ENCODE measurements at regions not wholly inside any gene's neighbourhood (a gene's known extent, or its start where the extent isn't known, plus 50 kb on each side); places are given as distances from the start of the nearest gene placed in this dataset.

DNA sequence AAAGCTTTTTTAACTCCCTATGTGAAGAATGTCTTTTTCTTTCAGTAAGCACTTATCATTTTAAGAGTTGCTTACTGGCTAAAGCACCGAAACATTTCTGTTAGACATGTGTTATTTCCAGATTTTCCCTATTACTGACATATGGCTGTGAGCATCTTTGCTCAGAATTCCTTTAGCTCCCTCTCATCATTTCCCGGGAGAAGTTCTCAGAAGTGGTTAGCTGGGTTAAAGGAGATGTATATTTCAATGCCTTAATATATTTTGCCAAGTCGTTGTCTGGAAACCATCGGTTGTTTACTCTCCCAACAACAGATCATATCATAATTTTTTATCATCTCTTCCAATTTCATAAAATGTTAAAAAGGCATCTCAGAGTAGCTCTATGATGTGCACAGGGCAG is 396.5 kb downstream of the OCA2 start:
- intact Hi-C loops (cut with micrococcal nuclease) = loop anchor here (10.0 kb wide), 1 partner anchor 208 kb away; no protein-coding TSS in a partner anchor
- Mint-ChIP-seq H3K4me1 (ENCODE audit: low read depth) (no peaks in the 10 kb centered on the region), H3K4me3 (no peak overlapping the region), H3K27ac (no peak overlapping the region), H3K27me3 (ENCODE audit: insufficient read depth) (no peaks in the 10 kb centered on the region), H3K9me3 (peaks cover 41% of the 10 kb centered on the region), H3K36me3 (ENCODE audit: low read depth) (no peaks in the 10 kb centered on the region)
- DNase-seq (ENCODE audit: low spot score) = no peak

DNA sequence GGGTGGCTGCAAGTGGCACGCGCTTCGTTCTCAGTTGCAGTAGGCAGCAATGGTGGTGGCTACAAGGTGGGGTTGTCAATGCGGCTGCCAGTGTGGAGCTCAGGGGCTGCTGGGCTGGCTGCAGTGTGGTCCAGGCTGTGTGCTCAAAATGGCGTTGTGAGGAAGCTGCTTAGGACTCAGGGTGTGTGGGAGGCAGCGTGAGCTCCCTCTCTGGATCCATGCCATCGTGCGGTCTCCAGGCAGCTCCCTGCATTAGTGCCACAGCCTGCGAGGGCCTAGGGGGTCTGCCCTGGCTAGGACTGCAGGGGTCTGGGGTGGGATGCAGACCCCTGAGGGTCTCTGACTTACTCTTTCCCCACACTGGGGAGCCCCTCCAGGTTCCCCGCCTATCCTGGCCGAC is 397.2 kb downstream of the OCA2 start:
- Mint-ChIP-seq H3K9me3 (peaks cover 41% of the 10 kb centered on the region), H3K36me3 (ENCODE audit: low read depth) (no peaks in the 10 kb centered on the region), H3K27me3 (ENCODE audit: insufficient read depth) (no peaks in the 10 kb centered on the region), H3K4me1 (ENCODE audit: low read depth) (no peaks in the 10 kb centered on the region), H3K4me3 (no peak overlapping the region), H3K27ac (no peak overlapping the region)
- no peak for DNase-seq (ENCODE audit: low spot score)
- intact Hi-C loops (cut with micrococcal nuclease) = loop anchor here (10.0 kb wide), 1 partner anchor 207 kb away; no protein-coding TSS in a partner anchor

DNA sequence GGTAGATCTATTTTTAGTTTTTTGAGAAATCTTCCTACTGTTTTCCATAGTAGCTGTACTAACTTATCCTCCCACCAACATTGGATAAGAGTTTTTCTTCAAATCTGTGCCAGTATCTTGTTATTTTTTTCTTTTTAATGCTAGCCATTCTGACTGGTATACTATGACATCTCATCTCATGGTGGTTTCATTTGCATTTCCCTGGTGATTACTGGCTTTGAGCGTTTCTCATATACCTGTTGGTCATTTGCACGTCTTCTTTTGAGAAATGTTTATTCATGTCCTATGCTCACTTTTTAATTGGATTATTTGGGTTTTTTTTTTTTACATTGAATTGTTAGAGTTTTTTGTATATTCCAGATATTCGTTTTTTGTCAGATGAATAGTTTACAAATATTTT is 398.1 kb downstream of the OCA2 start:
- DNase-seq (ENCODE audit: low spot score) = no peak
- Mint-ChIP-seq H3K36me3 (ENCODE audit: low read depth) (no peaks in the 10 kb centered on the region), H3K9me3 (peaks cover 43% of the 10 kb centered on the region), H3K27ac (no peak overlapping the region), H3K4me1 (ENCODE audit: low read depth) (no peaks in the 10 kb centered on the region), H3K27me3 (ENCODE audit: insufficient read depth) (no peaks in the 10 kb centered on the region), H3K4me3 (no peak overlapping the region)
- intact Hi-C loops (cut with micrococcal nuclease) = loop anchor here (10.0 kb wide), 1 partner anchor 206 kb away; no protein-coding TSS in a partner anchor

DNA sequence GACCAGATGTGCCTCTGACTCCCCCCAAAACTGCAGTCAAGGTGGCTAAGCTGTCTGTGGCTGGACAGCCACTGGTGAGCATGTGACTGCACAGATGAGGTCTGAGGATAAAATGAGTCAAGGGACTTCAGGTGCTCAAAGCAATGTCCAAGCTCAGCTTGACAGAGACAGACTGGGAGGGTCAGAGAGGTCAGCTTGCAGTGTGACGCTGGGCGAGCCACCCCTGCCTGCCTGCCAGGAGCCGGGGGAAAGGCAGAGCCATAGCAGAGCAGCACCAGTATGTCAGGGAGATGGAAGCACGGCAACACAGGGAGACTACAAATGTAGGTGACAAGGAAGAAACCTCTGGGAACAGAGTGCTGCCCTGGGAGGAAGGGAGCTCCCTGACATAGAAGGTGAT is 399.4 kb downstream of the OCA2 start:
- Mint-ChIP-seq H3K9me3 (peaks cover 40% of the 10 kb centered on the region), H3K4me1 (ENCODE audit: low read depth) (no peaks in the 10 kb centered on the region)

DNA sequence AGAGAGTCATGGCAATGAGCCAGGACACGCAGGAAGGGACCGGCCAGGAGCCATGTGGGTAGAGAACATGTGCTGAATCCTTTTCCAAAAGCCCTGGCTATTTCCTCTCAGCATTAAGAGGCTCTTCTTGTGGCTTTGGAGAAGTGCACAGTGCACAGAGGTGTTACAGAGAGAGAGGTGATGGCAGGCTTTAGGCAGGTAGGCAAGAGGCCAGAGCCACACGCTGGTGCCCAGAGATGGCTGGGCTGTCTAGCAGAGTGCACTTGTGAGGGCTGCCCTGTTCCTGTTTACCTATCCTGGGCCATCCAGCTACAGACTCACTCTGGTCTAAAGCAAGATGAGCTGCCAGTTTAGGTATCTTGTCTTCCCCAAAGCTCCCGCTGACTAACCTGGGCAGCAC is 402.6 kb downstream of the OCA2 start:
- H3K27me3 Mint-ChIP-seq (ENCODE audit: insufficient read depth) = no peaks in the 10 kb centered on the region
- no peaks in the 10 kb centered on the region for H3K4me1 Mint-ChIP-seq (ENCODE audit: low read depth)
- peaks cover 14% of the 10 kb centered on the region for H3K9me3 Mint-ChIP-seq
- no peak overlapping the region for H3K4me3 Mint-ChIP-seq
- no peak for DNase-seq (ENCODE audit: low spot score)
- intact Hi-C loops (cut with micrococcal nuclease) = no loop called here
- H3K27ac Mint-ChIP-seq = no peak overlapping the region
- no peaks in the 10 kb centered on the region for H3K36me3 Mint-ChIP-seq (ENCODE audit: low read depth)

More for the DNA sequence above, 399.4 kb downstream of the OCA2 start:
- Mint-ChIP-seq H3K27me3 (ENCODE audit: insufficient read depth) (no peaks in the 10 kb centered on the region), H3K4me3 (no peak overlapping the region), H3K27ac (no peak overlapping the region), H3K36me3 (ENCODE audit: low read depth) (no peaks in the 10 kb centered on the region)
- intact Hi-C loops (cut with micrococcal nuclease) = loop anchor here (10.0 kb wide), 1 partner anchor 205 kb away; no protein-coding TSS in a partner anchor
- no peak for DNase-seq (ENCODE audit: low spot score)

DNA sequence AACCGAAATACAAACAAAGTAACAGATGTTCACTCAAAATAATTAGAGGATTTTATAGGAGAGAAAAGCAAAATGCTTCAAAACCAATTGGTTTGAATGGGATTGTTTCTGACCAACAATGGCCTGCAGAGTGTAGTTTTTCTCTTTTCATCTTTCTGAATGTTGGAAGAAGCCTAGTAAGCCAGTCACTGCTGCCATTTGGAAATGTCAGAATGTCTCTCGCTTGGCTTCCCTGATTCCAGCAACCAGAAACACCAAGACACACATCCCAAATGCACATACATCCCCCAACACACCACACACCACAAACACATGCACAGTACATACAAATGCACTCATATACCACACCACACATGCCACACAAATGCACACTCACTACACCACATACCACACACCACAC is 403.4 kb downstream of the OCA2 start:
- H3K9me3 Mint-ChIP-seq = peaks cover 12% of the 10 kb centered on the region
- DNase-seq (ENCODE audit: low spot score) = no peak

DNA sequence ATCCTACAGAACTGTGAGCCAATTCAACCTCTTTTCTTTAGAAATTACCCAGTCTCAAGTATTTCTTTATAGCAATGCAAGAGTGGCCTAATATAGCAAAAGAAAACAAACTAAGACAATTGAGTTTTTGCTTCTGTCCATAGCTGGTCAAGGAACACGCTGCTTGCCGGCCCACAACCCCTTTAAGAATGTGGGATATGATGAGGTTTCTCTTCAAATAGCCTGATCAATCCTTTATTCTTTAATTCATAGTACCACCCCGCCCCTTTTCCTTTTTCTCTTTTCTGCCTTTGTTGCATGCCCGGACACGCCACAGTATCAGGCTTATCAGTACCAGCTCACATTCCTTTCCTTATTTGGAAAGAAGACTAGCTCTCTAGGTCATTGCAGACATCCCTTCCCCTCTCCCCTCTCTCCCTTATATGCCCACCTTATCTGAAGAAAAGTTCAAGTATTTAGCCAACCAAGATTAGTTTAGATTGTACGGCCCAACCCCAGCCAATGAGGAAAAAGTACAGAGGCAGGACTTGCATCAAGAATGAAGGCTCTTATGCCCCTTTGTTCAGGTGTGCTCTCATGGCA is 404.5 kb downstream of the OCA2 start:
- no peaks in the 10 kb centered on the region for H3K4me1 Mint-ChIP-seq (ENCODE audit: low read depth)
- intact Hi-C loops (cut with micrococcal nuclease) = no loop called here
- no peak overlapping the region for H3K4me3 Mint-ChIP-seq
- no peak for DNase-seq (ENCODE audit: low spot score)
- H3K27me3 Mint-ChIP-seq (ENCODE audit: insufficient read depth) = no peaks in the 10 kb centered on the region
- no peaks in the 10 kb centered on the region for H3K36me3 Mint-ChIP-seq (ENCODE audit: low read depth)
- no peak overlapping the region for H3K27ac Mint-ChIP-seq
- H3K9me3 Mint-ChIP-seq = peaks cover 12% of the 10 kb centered on the region

More for the DNA sequence above, 403.4 kb downstream of the OCA2 start:
- intact Hi-C loops (cut with micrococcal nuclease) = no loop called here
- Mint-ChIP-seq H3K27ac (no peak overlapping the region), H3K36me3 (ENCODE audit: low read depth) (no peaks in the 10 kb centered on the region), H3K4me1 (ENCODE audit: low read depth) (no peaks in the 10 kb centered on the region), H3K4me3 (no peak overlapping the region), H3K27me3 (ENCODE audit: insufficient read depth) (no peaks in the 10 kb centered on the region)

DNA sequence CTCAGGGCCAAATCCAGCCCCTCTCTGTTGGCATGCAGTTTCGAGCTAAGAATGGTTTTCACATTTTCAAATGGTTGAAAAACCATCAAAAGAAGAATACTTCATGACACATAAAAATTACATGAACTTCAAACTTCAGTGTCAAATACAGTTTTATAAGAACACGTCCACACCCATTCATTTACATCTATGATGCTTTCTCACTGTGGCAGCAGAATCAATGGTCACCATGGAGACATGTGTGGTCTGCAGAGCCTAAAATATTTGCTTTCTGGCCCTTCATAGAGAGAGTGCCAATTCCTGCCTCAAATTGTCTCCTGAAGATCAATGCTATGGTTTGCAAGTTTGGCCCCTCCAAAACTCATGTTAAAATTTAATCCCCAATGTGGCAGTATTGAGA is 405.8 kb downstream of the OCA2 start:
- Mint-ChIP-seq H3K27ac (no peak overlapping the region), H3K4me1 (ENCODE audit: low read depth) (no peaks in the 10 kb centered on the region), H3K36me3 (ENCODE audit: low read depth) (no peaks in the 10 kb centered on the region), H3K9me3 (peaks cover 15% of the 10 kb centered on the region), H3K4me3 (no peak overlapping the region), H3K27me3 (ENCODE audit: insufficient read depth) (no peaks in the 10 kb centered on the region)
- intact Hi-C loops (cut with micrococcal nuclease) = no loop called here
- no peak for DNase-seq (ENCODE audit: low spot score)

DNA sequence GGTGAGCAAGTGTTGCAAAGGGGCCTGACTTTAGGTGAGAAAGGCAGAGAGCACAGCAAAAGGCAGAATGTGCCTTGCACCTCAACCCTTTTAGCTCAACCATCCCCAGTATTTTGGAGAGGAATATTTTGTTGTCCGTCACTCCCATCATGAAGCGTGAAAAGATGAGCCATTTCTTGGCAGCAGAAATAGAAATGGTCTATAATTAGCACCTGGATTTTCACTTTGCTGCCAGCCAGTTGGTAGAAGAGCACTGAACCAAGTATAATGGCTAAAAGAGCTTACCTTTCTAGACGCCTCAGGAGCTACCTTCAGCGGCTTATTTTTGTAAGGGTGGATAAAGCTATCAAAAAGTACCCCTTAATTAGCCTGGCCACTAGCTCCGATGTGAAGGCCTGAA is 406.7 kb downstream of the OCA2 start:
- intact Hi-C loops (cut with micrococcal nuclease) = no loop called here
- Mint-ChIP-seq H3K27me3 (ENCODE audit: insufficient read depth) (no peaks in the 10 kb centered on the region), H3K9me3 (peaks cover 15% of the 10 kb centered on the region), H3K27ac (no peak overlapping the region), H3K4me3 (no peak overlapping the region), H3K36me3 (ENCODE audit: low read depth) (no peaks in the 10 kb centered on the region), H3K4me1 (ENCODE audit: low read depth) (no peaks in the 10 kb centered on the region)
- DNase-seq (ENCODE audit: low spot score) = no peak

DNA sequence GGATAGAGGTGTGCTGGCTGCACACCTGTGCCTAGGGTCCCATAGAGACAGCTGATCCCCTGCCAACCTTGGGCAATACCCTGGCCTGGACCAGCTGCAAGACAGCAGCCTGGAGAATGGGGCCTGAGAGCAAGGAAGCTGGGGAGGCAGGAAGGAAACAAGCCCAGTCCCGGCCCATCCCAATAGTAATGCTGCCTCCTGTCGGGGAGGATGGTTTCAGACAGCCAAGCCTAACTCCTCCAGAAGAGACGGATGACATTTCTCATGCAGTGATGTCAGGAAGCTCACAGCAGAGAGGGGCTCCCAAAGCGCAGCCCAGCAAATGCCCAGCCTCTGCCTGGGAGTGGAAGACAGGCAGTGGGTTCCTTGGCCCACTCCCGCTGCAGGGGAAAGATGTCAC is 408.8 kb downstream of the OCA2 start:
- no peak for DNase-seq (ENCODE audit: low spot score)
- Mint-ChIP-seq H3K27me3 (ENCODE audit: insufficient read depth) (no peaks in the 10 kb centered on the region), H3K27ac (no peak overlapping the region), H3K4me3 (no peak overlapping the region), H3K9me3 (peaks cover 13% of the 10 kb centered on the region), H3K36me3 (ENCODE audit: low read depth) (no peaks in the 10 kb centered on the region), H3K4me1 (ENCODE audit: low read depth) (no peaks in the 10 kb centered on the region)
- intact Hi-C loops (cut with micrococcal nuclease) = no loop called here

DNA sequence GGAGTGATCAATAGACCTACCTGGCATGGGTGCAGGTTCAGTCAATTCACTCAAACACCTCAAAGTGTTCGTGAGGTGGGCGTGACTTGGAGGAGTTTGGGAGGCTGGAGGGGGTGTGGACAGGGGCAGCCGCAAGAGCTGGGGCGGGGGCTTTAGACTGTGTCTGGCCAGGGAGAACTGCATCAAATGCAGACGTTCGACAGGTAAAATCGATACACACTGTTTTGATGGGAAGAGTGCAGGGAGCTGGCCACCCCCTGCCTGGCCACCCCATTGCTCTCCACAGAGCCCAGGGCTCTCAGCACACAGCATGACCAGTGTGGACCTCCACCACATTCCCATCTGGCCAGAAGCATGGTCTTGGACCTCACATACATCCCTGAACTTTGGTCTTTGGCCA is 412.1 kb downstream of the OCA2 start:
- H3K27me3 Mint-ChIP-seq (ENCODE audit: insufficient read depth) = no peaks in the 10 kb centered on the region
- H3K4me3 Mint-ChIP-seq = no peak overlapping the region
- no peaks in the 10 kb centered on the region for H3K36me3 Mint-ChIP-seq (ENCODE audit: low read depth)
- DNase-seq (ENCODE audit: low spot score) = no peak
- H3K9me3 Mint-ChIP-seq = peaks cover 13% of the 10 kb centered on the region
- no peak overlapping the region for H3K27ac Mint-ChIP-seq
- H3K4me1 Mint-ChIP-seq (ENCODE audit: low read depth) = no peaks in the 10 kb centered on the region
- intact Hi-C loops (cut with micrococcal nuclease) = no loop called here

DNA sequence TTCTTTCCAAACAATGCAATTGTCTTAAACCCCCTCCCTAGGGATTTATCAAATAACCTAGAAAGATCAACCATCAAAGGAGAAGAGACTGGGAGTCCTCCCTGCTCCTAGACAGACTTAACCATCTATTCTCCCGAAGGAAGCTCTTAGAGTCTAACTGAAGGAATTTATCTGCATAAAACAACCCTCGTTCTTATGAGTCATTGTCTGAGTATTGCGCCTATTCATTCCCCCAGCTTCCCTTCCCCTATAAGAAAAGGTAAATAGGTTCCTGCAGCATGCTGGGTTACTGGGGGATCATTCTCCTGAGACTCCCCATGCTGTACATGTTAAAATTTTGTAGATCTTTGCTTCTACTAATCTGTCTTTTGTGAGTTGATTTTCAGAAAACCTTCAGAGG is 412.7 kb downstream of the OCA2 start:
- Mint-ChIP-seq H3K4me1 (ENCODE audit: low read depth) (no peaks in the 10 kb centered on the region), H3K27ac (no peak overlapping the region), H3K27me3 (ENCODE audit: insufficient read depth) (no peaks in the 10 kb centered on the region), H3K9me3 (peaks cover 13% of the 10 kb centered on the region), H3K4me3 (no peak overlapping the region), H3K36me3 (ENCODE audit: low read depth) (no peaks in the 10 kb centered on the region)
- no peak for DNase-seq (ENCODE audit: low spot score)
- intact Hi-C loops (cut with micrococcal nuclease) = no loop called here

DNA sequence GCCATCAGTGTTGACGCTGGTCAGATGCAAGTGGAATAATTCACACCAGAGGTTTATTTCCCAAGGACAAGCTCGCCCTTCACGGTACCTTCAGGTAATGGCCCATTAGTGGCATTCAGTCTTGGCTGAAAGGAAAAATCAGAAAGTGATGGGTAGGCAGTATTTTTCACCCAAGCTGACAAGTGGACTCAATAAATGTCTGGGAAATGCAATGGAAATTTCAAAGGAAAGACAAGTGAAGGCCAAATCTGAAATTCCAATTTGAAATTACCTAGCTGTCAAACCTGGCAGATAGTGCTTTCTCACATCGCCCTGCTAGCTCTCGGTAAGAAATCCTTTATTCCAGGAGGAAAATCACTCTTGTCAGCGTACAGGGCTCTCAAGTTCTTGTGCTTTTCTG is 413.5 kb downstream of the OCA2 start:
- peaks cover 5% of the 10 kb centered on the region for H3K9me3 Mint-ChIP-seq
- no peaks in the 10 kb centered on the region for H3K36me3 Mint-ChIP-seq (ENCODE audit: low read depth)
- H3K4me1 Mint-ChIP-seq (ENCODE audit: low read depth) = no peaks in the 10 kb centered on the region
- no peak for DNase-seq (ENCODE audit: low spot score)
- no peak overlapping the region for H3K27ac Mint-ChIP-seq
- H3K27me3 Mint-ChIP-seq (ENCODE audit: insufficient read depth) = no peaks in the 10 kb centered on the region
- H3K4me3 Mint-ChIP-seq = no peak overlapping the region
- intact Hi-C loops (cut with micrococcal nuclease) = no loop called here

DNA sequence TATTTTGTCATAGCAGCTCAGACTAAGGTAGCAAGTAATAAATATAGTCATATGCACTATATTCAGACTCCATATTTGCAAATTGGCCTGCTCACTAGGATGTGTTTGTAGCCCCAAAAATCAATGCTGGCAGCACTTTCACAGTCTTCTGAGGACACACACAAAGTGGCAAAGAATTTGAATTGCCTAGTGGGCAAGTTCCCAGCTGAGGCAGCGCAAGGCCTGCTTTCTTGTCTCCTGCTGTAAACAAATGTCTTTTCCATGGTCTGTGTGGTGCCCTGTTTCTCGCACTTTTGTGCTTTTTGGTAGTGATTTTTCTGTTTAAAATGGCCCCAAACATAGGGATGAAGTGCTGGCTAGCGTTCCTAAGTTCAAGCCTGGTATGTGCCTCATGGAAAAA is 416.0 kb downstream of the OCA2 start:
- Mint-ChIP-seq H3K4me3 (no peak overlapping the region), H3K27ac (no peak overlapping the region), H3K4me1 (ENCODE audit: low read depth) (no peaks in the 10 kb centered on the region), H3K36me3 (ENCODE audit: low read depth) (no peaks in the 10 kb centered on the region), H3K9me3 (no peaks in the 10 kb centered on the region), H3K27me3 (ENCODE audit: insufficient read depth) (peaks cover 2% of the 10 kb centered on the region)
- intact Hi-C loops (cut with micrococcal nuclease) = no loop called here
- DNase-seq (ENCODE audit: low spot score) = no peak

Data from activated T-helper 1 cell treated with anti-CD3 and anti-CD28 coated beads, Interleukin-12 subunit alpha, Interleukin-12 subunit beta, Interleukin-2, Interleukin-4 antibody, amounts not matched to agents 30 ng/mL and 10 ng/mL and 1 ng/mL, durations not matched to agents 14 hours and 24 hours and 36 hours (primary cell).